NOMO-1 (cell line): ENCODE measurements at regions not wholly inside any gene's neighbourhood (a gene's known extent, or its start where the extent isn't known, plus 50 kb on each side); places are given as distances from the start of the nearest gene placed in this dataset.

Experiments used
- DNase-seq, 2 experiments: peaks; one replicate each; lab custom pipeline; 2025; ENCODE audit not compliant: unreplicated experiment in 2 of 2; lab: John Stamatoyannopoulos, UW

- DNase-seq: peak in 1 of 2 experiments; percentile 6
Observed at GRCh38 chr12:77372026-77372425, 306.7 kb upstream of the E2F7 start.

DNA sequence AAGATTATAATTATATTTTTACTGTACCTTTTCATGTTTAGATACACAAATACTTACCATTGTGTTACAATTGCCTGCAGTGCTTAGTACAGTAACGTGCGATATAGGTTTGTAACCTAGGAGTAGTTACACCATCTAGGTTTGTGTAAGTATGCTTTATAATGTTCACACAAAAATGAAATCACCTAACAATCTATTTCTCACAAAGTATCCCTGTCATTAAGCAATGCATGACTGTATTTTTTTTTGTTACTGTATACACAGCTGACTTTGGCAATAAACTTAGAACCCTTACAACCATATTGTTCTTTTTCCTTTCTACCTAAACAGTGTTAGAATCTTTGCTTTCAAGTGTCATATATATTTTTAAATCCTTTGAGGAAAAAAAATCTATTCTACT is 303.0 kb upstream of the E2F7 start:
- no peak for DNase-seq

- DNase-seq: no peak
Observed at GRCh38 chr12:77366616-77367015, 301.2 kb upstream of the E2F7 start.

GRCh38 chr12:77364400-77364799 is 299.0 kb upstream of the E2F7 start:
- DNase-seq: no peak

- DNase-seq: no peak
Observed at GRCh38 chr12:77362509-77363210, 297.3 kb upstream of the E2F7 start.

GRCh38 chr12:77357655-77358054 is 292.3 kb upstream of the E2F7 start:
- DNase-seq: no peak

DNA sequence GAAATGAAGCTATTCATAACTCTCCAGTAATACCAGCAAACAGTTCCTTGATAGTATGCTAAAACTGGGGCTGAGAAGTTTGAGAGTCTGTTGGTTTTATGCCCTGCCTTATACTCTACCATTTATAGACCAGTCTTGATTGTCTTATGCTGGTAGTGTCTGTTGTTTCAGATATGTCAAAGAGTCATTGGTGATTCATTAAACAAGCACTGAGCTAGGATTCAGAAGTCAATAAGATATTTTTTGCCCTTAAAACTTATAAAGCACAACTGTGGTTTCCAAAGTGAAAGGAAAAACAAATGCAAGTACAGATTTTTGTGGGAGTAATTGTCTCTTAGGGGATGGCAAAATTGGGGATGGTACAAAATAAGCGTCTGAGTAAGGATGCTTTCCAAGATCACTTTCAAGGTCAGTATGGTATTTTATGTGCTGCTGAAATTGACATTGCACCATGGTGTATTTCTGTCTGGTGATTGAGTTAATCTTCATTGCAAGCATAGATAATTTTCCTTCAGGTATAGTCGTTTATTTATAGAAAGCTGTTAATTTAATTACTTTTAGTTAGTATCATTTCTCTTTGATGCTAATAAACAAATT is 289.5 kb upstream of the E2F7 start:
- DNase-seq: no peak

GRCh38 chr12:77352946-77353345 is 287.6 kb upstream of the E2F7 start:
- DNase-seq: no peak

- no peak for DNase-seq
Observed at GRCh38 chr12:77351860-77352259, 286.5 kb upstream of the E2F7 start.

- DNase-seq: no peak
Observed at GRCh38 chr12:77349689-77350370, 284.5 kb upstream of the E2F7 start.

DNA sequence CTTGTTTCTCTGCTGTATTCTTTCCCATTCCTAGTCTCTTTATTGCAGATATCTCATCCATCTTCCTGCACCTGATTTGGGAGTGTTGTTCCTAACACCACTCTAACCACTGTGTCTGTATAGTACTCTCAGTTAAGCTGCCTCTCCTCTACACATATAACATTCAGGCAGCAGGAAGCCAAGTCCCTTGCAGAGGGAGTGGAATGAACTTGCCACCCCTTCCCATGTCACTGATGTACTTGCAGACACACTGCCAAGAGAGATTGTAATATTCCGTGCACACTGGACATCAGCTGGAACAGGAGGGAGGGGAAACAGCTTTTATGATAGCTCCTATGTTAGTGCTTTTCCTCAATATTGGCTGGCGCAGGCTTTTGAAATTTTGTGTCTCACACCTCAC is 281.6 kb upstream of the E2F7 start:
- DNase-seq: no peak

- no peak for DNase-seq
Observed at GRCh38 chr12:77345336-77345735, 280.0 kb upstream of the E2F7 start.

- no peak for DNase-seq
Observed at GRCh38 chr12:77344651-77345050, 279.3 kb upstream of the E2F7 start.

- DNase-seq: no peak
Observed at GRCh38 chr12:77343291-77343690, 277.9 kb upstream of the E2F7 start.

DNA sequence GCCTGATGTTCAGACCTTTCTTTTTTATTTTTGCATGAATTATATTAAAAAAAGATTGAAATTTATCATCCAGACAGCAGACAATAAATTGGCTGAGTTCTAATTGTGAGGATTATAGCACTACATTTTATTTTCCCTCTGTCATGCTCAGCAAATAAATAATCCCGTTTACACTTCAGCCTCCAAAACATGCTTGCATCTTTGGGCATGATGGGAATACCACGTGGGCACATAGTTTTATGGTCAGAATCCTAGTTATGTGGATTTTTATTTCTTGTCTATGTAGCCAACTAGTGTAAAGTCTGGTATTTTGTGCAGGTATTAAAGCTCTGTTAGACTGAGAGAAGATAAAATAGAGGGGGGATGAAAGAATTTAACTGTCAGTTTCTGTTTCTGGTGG is 276.9 kb upstream of the E2F7 start:
- no peak for DNase-seq

GRCh38 chr12:77339610-77340009 is 274.2 kb upstream of the E2F7 start:
- no peak for DNase-seq

- no peak for DNase-seq
Observed at GRCh38 chr12:77337362-77337761, 272.0 kb upstream of the E2F7 start.

- no peak for DNase-seq
Observed at GRCh38 chr12:77334806-77335205, 269.4 kb upstream of the E2F7 start.

GRCh38 chr12:77328326-77328725 is 263.0 kb upstream of the E2F7 start:
- no peak for DNase-seq

DNA sequence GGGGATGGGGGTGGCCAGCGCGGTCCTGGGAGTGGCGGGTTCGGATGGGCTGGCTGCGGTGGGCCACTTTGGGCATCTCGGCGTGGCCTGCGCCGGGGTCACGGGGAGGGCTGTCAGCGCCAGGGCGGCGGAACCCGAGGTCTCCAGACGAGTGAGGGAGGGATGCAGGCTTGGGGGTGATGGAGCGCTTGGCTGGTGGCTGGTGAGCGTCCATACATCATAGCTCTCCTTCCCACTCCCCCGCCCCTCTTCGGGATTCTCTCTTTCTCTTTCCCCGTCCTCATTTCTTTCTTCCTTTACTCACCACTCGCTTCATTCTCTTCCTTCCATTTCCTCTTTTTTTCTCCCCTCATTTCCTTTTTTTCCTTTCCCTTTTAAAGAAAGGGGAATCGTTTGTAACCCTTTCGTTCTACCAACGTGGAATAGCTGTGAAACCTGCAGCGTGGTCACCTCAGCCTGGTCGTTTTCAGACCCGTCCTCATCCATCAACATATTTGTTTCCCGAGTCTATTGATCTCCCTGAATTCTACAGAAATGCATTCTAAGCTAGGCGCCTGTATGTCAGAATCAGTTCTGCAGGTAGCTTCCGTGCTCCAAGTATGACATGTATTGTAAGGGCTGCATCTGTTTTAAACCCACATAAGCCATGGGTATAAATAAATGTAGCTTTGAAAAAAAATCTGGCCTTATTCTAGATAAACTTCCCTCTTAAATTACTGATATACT is 260.3 kb upstream of the E2F7 start:
- peak in 1 of 2 experiments; percentile 16 for DNase-seq

GRCh38 chr12:77324763-77325468 is 259.5 kb upstream of the E2F7 start:
- DNase-seq: peak; percentile 41 to 53
